ENCODE measurements at regions not wholly inside any gene's neighbourhood (a gene's known extent, or its start where the extent isn't known, plus 50 kb on each side); places are given as distances from the start of the nearest gene placed in this dataset.

GRCh38 chr6:147133669-147134068 lies 70.5 kb upstream of the STXBP5 start:
- no peak for TF ChIP-seq CTCF (conservative IDR thresholded peaks at IDR 0.05)
- no peak overlapping the region for H3K27ac ChIP-seq

- no peak overlapping the region for H3K27ac ChIP-seq
- TF ChIP-seq CTCF (conservative IDR thresholded peaks at IDR 0.05) = no peak
Observed at GRCh38 chr6:147135211-147135681, 69.0 kb upstream of the STXBP5 start.

- no peak overlapping the region for H3K27ac ChIP-seq
- no peak for TF ChIP-seq CTCF (conservative IDR thresholded peaks at IDR 0.05)
Observed at GRCh38 chr6:147136057-147136456, 68.2 kb upstream of the STXBP5 start.

GRCh38 chr6:147137986-147138385 lies 66.2 kb upstream of the STXBP5 start:
- TF ChIP-seq CTCF (conservative IDR thresholded peaks at IDR 0.05) = no peak
- no peak overlapping the region for H3K27ac ChIP-seq

GRCh38 chr6:147138835-147139234 lies 65.4 kb upstream of the STXBP5 start:
- H3K27ac ChIP-seq = no peak overlapping the region
- no peak for TF ChIP-seq CTCF (conservative IDR thresholded peaks at IDR 0.05)

- no peak overlapping the region for H3K27ac ChIP-seq
- no peak for TF ChIP-seq CTCF (conservative IDR thresholded peaks at IDR 0.05)
Observed at GRCh38 chr6:147141711-147142308, 62.4 kb upstream of the STXBP5 start.

GRCh38 chr6:147142684-147143245 lies 61.5 kb upstream of the STXBP5 start:
- TF ChIP-seq CTCF (conservative IDR thresholded peaks at IDR 0.05) = no peak
- H3K27ac ChIP-seq = no peak overlapping the region

Data from VCaP (cell line).